ENCODE measurements at regions not wholly inside any gene's neighbourhood (a gene's known extent, or its start where the extent isn't known, plus 50 kb on each side); places are given as distances from the start of the nearest gene placed in this dataset.

DNA sequence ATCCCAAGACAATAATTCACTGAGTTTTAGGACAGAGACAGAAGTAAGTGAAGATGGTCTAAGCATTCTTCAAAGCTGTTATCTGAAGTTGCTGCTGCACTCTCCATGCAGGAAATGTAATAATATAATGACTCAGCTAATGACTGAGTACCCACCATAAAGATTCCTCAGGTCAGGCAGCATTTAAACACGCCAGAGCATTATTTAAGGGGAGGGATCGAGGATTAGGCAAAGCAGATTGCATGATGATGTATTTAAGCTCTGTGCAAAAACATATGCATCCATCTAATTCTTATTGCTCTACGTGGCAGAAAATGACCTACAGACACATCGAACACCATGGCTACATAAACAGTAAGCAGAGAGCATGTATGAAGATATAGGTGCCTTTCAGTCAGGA lies 216.4 kb downstream of the UNC5CL start:
- H3K4me3 ChIP-seq (ENCODE audit: low read depth, poor library complexity, severe bottlenecking): no peak overlapping the region
- intact Hi-C loops (cut with DNase I; ENCODE audit: low total_unique reads): no loop called here
- DNase-seq (ENCODE audit: low spot score in 2 of 2): no peak
- 49 to 56% methylated on average over 4 of the region's 4 CpGs for WGBS, 2 donors
- TF ChIP-seq, protein P1, sequence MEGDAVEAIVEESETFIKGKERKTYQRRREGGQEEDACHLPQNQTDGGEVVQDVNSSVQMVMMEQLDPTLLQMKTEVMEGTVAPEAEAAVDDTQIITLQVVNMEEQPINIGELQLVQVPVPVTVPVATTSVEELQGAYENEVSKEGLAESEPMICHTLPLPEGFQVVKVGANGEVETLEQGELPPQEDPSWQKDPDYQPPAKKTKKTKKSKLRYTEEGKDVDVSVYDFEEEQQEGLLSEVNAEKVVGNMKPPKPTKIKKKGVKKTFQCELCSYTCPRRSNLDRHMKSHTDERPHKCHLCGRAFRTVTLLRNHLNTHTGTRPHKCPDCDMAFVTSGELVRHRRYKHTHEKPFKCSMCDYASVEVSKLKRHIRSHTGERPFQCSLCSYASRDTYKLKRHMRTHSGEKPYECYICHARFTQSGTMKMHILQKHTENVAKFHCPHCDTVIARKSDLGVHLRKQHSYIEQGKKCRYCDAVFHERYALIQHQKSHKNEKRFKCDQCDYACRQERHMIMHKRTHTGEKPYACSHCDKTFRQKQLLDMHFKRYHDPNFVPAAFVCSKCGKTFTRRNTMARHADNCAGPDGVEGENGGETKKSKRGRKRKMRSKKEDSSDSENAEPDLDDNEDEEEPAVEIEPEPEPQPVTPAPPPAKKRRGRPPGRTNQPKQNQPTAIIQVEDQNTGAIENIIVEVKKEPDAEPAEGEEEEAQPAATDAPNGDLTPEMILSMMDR (IDR thresholded peaks at IDR 0.05): no peak
- TF ChIP-seq POLR2A (IDR thresholded peaks at IDR 0.05): no peak

GRCh38 chr6:40819182-40819834 lies 219.7 kb downstream of the UNC5CL start:
- no peak for DNase-seq (ENCODE audit: low spot score in 2 of 2)
- intact Hi-C loops (cut with DNase I; ENCODE audit: low total_unique reads): no loop called here
- WGBS, 2 donors: 64 to 70% methylated on average over 8 to 9 of the region's 9 CpGs
- TF ChIP-seq, protein P1 (IDR thresholded peaks at IDR 0.05): no peak
- TF ChIP-seq POLR2A (IDR thresholded peaks at IDR 0.05): no peak
- H3K4me3 ChIP-seq (ENCODE audit: low read depth, poor library complexity, severe bottlenecking): no peak overlapping the region

DNA sequence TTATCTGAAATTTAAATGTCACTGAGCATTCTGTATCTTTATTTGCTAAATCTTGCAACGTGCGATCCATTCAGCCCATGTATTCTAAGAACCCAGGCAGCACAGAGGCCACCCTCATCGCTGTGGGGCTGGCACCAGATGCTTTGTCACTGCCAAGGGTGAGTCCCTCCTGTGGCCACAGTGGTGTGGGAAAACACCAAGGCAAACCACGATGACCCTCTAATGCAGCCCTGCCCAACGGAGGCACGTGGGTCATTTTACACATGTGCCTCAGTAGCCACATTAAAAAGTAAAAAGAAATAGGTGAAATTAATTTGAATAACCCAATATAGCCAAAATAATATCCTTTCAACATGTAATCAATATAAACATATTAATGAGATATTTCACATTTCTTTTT lies 221.7 kb downstream of the UNC5CL start:
- intact Hi-C loops (cut with DNase I; ENCODE audit: low total_unique reads): no loop called here
- no peak overlapping the region for H3K4me3 ChIP-seq (ENCODE audit: low read depth, poor library complexity, severe bottlenecking)
- TF ChIP-seq POLR2A (IDR thresholded peaks at IDR 0.05): no peak
- TF ChIP-seq, protein P1 (IDR thresholded peaks at IDR 0.05): no peak
- WGBS, 2 donors: 84 to 87% methylated on average over 6 of the region's 6 CpGs
- DNase-seq (ENCODE audit: low spot score in 2 of 2): no peak

DNA sequence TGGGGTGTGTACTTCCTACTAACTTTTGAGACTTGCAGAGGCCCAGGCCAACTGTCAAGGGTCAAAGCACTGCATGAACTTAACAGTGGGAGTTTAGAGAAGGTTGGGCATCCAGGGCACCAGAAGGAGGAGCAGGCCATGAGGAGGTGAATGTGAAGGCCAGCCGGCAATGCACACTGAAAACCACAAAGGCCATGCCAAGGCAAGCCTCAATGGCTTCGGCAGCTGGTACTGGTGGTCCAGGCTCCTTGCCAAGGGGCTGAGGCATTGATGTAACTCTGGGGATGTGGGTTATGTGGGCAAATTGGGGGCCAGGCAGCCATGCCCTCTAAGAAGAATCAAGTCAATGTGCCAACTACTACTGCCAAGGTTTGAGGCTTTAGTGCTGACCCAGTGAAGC lies 222.4 kb downstream of the UNC5CL start:
- DNase-seq (ENCODE audit: low spot score in 2 of 2): no peak
- TF ChIP-seq POLR2A (IDR thresholded peaks at IDR 0.05): no peak
- 82 to 90% methylated on average over 2 of the region's 2 CpGs for WGBS, 2 donors
- H3K4me3 ChIP-seq (ENCODE audit: low read depth, poor library complexity, severe bottlenecking): no peak overlapping the region
- intact Hi-C loops (cut with DNase I; ENCODE audit: low total_unique reads): no loop called here

DNA sequence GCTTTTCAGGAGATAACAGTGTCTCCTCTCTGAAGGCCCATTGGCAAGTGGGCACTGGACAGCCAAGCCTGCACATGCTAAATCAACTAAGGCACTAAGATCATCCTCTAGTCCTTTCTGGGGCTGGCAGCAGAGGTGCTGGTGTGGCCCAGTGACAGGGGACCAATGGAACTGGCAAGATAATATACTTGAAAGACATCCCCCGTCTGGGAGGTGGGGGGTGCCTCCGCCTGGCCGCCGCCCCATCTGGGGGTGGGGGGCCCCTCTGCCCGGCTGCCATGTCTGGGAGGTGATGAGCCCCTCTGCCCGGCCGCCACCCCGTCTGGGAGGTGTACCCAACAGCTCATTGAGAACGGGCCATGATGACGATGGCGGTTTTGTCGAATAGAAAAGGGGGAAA lies 223.3 kb downstream of the UNC5CL start:
- H3K4me3 ChIP-seq (ENCODE audit: low read depth, poor library complexity, severe bottlenecking): no peak overlapping the region
- TF ChIP-seq, protein P1 (IDR thresholded peaks at IDR 0.05): no peak
- no peak for TF ChIP-seq POLR2A (IDR thresholded peaks at IDR 0.05)
- DNase-seq (ENCODE audit: low spot score in 2 of 2): no peak
- intact Hi-C loops (cut with DNase I; ENCODE audit: low total_unique reads): loop anchor here (2.0 kb wide), 1 partner anchor 67 kb away; no protein-coding TSS in a partner anchor
- 95 to 96% methylated on average over 12 of the region's 12 CpGs for WGBS, 2 donors

DNA sequence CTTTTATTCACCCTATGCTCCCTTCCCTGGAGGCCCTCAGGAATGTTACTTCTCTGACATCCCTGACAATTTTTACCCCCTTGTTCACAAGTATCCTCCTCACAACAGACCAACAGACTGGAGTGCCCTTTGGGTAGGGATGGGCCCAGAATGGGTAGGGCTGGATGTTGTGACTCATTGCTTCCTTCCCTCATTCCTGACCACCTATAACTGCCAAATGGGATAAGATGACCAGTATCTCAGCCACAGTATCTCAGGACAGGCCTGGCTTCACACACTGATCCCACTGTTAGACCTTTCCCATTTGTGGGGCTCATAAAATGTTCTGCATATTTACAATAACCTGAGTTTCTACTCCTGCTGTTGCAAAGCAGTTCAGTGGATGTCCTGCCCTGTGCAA lies 223.0 kb upstream of the LRFN2 start:
- H3K4me3 ChIP-seq (ENCODE audit: low read depth, poor library complexity, severe bottlenecking): no peak overlapping the region

More for the DNA sequence above, 223.0 kb upstream of the LRFN2 start:
- DNase-seq (ENCODE audit: low spot score in 2 of 2): no peak
- TF ChIP-seq, protein P1 (IDR thresholded peaks at IDR 0.05): no peak
- TF ChIP-seq POLR2A (IDR thresholded peaks at IDR 0.05): no peak
- intact Hi-C loops (cut with DNase I; ENCODE audit: low total_unique reads): no loop called here
